ENCODE measurements at regions not wholly inside any gene's neighbourhood (a gene's known extent, or its start where the extent isn't known, plus 50 kb on each side); places are given as distances from the start of the nearest gene placed in this dataset.

GRCh38 chr18:78563110-78563509, 416.5 kb upstream of the SALL3 start:
- Histone ChIP-seq H3K36me3 (ENCODE audit: low read depth) (no peaks in the 10 kb centered on the region), H3K4me1 (ENCODE audit: low read depth) (no peaks in the 10 kb centered on the region), H3K9me3 (peaks cover 9% of the 10 kb centered on the region), H3K4me3 (no peak overlapping the region)
- intact Hi-C loops (cut with DNase I, micrococcal nuclease): no loop called here
- ATAC-seq (no peak), DNase-seq (no peak)
- TF ChIP-seq, protein P1, sequence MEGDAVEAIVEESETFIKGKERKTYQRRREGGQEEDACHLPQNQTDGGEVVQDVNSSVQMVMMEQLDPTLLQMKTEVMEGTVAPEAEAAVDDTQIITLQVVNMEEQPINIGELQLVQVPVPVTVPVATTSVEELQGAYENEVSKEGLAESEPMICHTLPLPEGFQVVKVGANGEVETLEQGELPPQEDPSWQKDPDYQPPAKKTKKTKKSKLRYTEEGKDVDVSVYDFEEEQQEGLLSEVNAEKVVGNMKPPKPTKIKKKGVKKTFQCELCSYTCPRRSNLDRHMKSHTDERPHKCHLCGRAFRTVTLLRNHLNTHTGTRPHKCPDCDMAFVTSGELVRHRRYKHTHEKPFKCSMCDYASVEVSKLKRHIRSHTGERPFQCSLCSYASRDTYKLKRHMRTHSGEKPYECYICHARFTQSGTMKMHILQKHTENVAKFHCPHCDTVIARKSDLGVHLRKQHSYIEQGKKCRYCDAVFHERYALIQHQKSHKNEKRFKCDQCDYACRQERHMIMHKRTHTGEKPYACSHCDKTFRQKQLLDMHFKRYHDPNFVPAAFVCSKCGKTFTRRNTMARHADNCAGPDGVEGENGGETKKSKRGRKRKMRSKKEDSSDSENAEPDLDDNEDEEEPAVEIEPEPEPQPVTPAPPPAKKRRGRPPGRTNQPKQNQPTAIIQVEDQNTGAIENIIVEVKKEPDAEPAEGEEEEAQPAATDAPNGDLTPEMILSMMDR (IDR thresholded peaks at IDR 0.05): no peak

- intact Hi-C loops (cut with DNase I, micrococcal nuclease): no loop called here
Measured at GRCh38 chr18:78564030-78564429, 415.6 kb upstream of the SALL3 start.

DNA sequence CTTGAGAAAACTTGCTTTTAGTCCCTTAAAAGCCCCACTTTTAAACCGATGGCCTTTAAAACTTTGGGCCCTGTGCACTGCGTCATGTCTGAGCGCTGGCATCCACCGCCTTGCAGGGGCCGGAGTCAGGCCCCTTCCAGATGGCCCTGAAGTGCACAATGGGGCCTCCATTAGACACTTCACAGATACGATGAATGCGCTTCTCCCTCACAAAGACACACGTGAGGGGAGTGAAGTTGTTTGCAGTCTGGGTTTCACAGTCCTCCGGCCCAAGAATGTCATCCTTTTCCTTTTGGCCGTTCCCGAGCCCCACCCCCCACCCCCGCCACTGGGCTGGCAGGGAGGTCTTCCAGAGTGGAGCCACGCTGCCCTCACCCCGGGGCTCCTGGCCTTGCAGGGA, 415.1 kb upstream of the SALL3 start:
- H3K4me3 ChIP-seq: no peak overlapping the region
- H3K4me1 ChIP-seq (ENCODE audit: low read depth): no peaks in the 10 kb centered on the region
- DNase-seq (no peak), ATAC-seq (no peak)
- H3K36me3 ChIP-seq (ENCODE audit: low read depth): no peaks in the 10 kb centered on the region
- peaks cover 10% of the 10 kb centered on the region for H3K9me3 ChIP-seq
- TF ChIP-seq, protein P1 (IDR thresholded peaks at IDR 0.05): no peak
- intact Hi-C loops (cut with DNase I, micrococcal nuclease): no loop called here

More at GRCh38 chr18:78564030-78564429, 415.6 kb upstream of the SALL3 start:
- no peaks in the 10 kb centered on the region for H3K4me1 ChIP-seq (ENCODE audit: low read depth)
- no peak for ATAC-seq
- H3K36me3 ChIP-seq (ENCODE audit: low read depth): no peaks in the 10 kb centered on the region
- H3K9me3 ChIP-seq: peaks cover 13% of the 10 kb centered on the region
- DNase-seq: no peak
- TF ChIP-seq, protein P1 (IDR thresholded peaks at IDR 0.05): no peak
- H3K4me3 ChIP-seq: no peak overlapping the region

DNA sequence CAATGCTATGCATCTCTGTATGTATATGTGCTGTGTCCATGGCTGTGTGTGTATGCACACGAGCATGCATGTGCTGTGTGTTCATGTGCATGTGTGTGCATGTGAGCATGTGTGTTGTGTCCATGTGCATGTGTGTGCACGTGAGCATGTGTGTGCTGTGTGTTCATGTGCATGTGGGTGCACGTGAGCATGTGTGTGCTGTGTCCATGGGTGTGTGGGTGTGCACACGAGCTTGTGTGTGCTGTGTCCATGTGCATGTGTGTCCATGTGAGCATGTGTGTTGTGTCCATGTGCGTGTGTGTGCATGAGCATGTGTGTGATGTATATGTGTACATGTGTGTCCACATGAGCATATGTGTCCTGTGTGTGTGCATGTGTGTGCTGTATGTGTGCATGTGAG, 414.4 kb upstream of the SALL3 start:
- Histone ChIP-seq H3K4me3 (no peak overlapping the region), H3K36me3 (ENCODE audit: low read depth) (no peaks in the 10 kb centered on the region), H3K9me3 (peaks cover 7% of the 10 kb centered on the region), H3K4me1 (ENCODE audit: low read depth) (no peaks in the 10 kb centered on the region)
- intact Hi-C loops (cut with DNase I, micrococcal nuclease): no loop called here
- DNase-seq: no peak
- ATAC-seq: no peak
- TF ChIP-seq, protein P1 (IDR thresholded peaks at IDR 0.05): no peak

- no peak for DNase-seq
- no peaks in the 10 kb centered on the region for H3K4me1 ChIP-seq (ENCODE audit: low read depth)
- intact Hi-C loops (cut with DNase I, micrococcal nuclease): no loop called here
- ATAC-seq: no peak
- H3K9me3 ChIP-seq: peaks cover 7% of the 10 kb centered on the region
- TF ChIP-seq, protein P1 (IDR thresholded peaks at IDR 0.05): no peak
- H3K36me3 ChIP-seq (ENCODE audit: low read depth): no peaks in the 10 kb centered on the region
- H3K4me3 ChIP-seq: no peak overlapping the region
Measured at GRCh38 chr18:78566065-78566464, 413.6 kb upstream of the SALL3 start.

DNA sequence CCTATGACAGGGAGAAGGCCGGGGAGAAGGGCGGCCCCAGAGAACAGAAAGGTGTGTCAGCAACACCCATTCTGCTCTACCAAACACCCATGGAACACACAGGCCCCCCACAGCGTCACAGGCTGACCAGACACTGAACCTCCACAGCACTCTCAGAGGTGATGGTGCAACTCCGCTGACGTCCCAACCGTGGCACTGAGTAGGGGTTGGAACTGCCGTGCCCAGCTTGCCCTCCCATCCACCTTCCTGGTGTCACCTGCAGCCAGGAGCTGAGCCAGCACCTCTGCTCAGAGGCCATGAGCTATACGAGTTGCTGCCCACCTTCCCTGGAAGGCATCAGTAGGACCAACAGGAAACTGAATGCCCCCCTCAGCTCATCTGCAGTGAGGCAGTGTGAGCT, 412.9 kb upstream of the SALL3 start:
- H3K36me3 ChIP-seq (ENCODE audit: low read depth): no peaks in the 10 kb centered on the region

More for the DNA sequence above, 412.9 kb upstream of the SALL3 start:
- no peak for DNase-seq
- intact Hi-C loops (cut with DNase I, micrococcal nuclease): no loop called here
- H3K4me1 ChIP-seq (ENCODE audit: low read depth): no peaks in the 10 kb centered on the region
- TF ChIP-seq, protein P1 (IDR thresholded peaks at IDR 0.05): no peak
- H3K4me3 ChIP-seq: no peak overlapping the region
- H3K9me3 ChIP-seq: peaks cover 7% of the 10 kb centered on the region
- no peak for ATAC-seq
